ENCODE measurements at regions not wholly inside any gene's neighbourhood (a gene's known extent, or its start where the extent isn't known, plus 50 kb on each side); places are given as distances from the start of the nearest gene placed in this dataset.
"Not testable (repeated sequence)": the region's sequence is repeated elsewhere in the genome, so short reads cannot be mapped to it uniquely, and the experiment has no call there.

DNA sequence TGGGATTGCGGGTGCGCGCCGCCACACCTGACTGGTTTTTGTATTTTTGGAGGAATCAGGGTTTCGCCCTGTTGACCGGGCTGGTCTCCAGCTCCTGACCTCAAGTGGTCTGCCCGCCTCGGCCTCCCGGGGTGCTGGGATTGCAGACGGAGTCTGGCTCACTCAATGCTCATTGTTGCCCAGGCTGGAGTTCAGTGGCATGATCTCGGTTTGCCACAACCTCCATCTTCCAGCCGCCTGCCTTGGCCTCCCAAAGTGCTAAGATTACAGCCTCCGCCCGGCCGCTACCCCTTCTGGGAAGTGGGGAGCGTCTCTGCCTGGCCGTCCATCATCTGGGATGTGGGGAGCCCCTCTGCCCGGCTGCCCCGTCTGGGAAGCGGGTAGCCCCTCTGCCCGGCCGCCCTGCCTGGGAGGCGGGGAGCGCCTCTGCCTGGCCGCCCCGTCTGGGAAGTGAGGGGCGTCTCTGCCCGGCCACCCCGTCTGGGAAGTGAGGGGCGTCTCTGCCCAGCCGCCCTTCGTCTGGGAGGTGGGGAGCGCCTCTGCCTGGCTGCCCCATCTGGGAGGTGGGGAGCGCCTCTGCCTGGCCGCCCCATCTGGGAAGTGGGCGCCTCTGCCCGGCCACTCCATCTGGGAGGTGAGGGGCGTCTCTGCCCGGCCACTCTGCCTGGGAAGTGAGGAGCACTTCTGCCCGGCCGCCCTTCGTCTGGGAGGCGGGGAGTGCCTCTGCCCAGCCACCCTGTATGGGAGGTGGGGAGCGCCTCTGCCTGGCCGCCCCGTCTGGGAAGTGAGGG is 381.8 kb upstream of the MIS18BP1 start:
- not testable (repeated sequence) for TF ChIP-seq CTCF (IDR thresholded peaks at IDR 0.05; ENCODE audit: control extremely low read depth in 1 of 3, insufficient read depth in 1 of 3, low read depth in 1 of 3, low read length in 3 of 3); PHF8 (conservative IDR thresholded peaks at IDR 0.05; ENCODE audit: low read depth, low read length); EZH2 (IDR thresholded peaks at IDR 0.05; ENCODE audit: low read depth, low read length, severe bottlenecking); BACH1 (IDR thresholded peaks at IDR 0.05; ENCODE audit: low read length); FOSL1 (IDR thresholded peaks at IDR 0.05; ENCODE audit: insufficient read depth, low read depth, low read length); RFX5 (IDR thresholded peaks at IDR 0.05; ENCODE audit: borderline replicate concordance, low read depth, low read length); POLR2AphosphoS5 (IDR thresholded peaks at IDR 0.05; ENCODE audit: low read depth, low read length); TCF12 (IDR thresholded peaks at IDR 0.05; ENCODE audit: low read depth, low read length); RNF2 (IDR thresholded peaks at IDR 0.05; ENCODE audit: borderline replicate concordance, low read depth, low read length, missing control alignments, poor library complexity, severe bottlenecking)

All from H1 (cell line).